AG04449 (cell line): ENCODE measurements at regions not wholly inside any gene's neighbourhood (a gene's known extent, or its start where the extent isn't known, plus 50 kb on each side); places are given as distances from the start of the nearest gene placed in this dataset.
A peak's percentile ranks its signal among the peaks of the same experiment; 100 is the strongest.

Source experiments
- CTCF ChIA-PET: fragments of 350-600 bp; formaldehyde crosslinking; extraction: SDS; loops from one replicate; lab custom pipeline; 2021; ENCODE audit warnings: antibody characterized with exemption; lab: Yijun Ruan, JAX
- POLR2A ChIA-PET: fragments of 400-600, 350-600 bp; formaldehyde crosslinking; extraction: SDS; loops from one replicate; lab custom pipeline; 2020; ENCODE audit warnings: antibody characterized with exemption, inconsistent platforms; lab: Yijun Ruan, JAX
- DNase-seq: peaks from one replicate; pipeline ENCODE4 v3.0.0-alpha.2; 2010; ENCODE audit warnings: low read depth, low spot score
- H3K4me3 ChIP-seq: 2 replicates; pipeline ENCODE4 v1.5.1; 2011; ENCODE audit warnings: low read depth, mild to moderate bottlenecking, control low read depth, low read length
- CTCF ChIP-seq: IDR thresholded peaks from one replicate; pipeline ENCODE4 v1.5.1; 2011; ENCODE audit warnings: mild to moderate bottlenecking, moderate library complexity, low read length, control low read depth, inconsistent platforms; ENCODE audit not compliant: insufficient read depth; ENCODE audit errors: missing control alignments

- TF ChIP-seq CTCF: no peak
- POLR2A ChIA-PET: no interaction called here
- no peak overlapping the region for H3K4me3 ChIP-seq
- no peak for DNase-seq
- CTCF ChIA-PET: no interaction called here
Measured at GRCh38 chr3:16720367-16720940, 115.2 kb upstream of the DAZL start.

DNA sequence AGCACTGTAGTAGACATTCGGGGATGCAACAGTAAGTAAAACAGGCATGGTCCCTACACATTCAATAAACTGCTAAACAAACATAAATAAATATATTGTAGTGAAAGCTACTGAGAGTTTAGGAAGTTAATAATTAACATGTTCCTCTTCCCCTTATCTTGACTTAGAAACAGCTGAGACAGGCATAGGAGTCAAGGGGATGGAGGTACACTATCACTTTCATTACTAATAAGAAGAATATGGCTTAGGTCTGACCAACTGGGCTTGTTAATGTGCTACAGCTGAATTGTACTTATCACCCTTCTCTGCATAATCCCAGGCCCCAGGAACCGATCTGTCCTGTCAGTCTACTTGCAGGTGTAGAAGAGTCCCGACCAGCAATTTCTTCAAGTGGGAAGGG is 116.3 kb upstream of the DAZL start:
- CTCF ChIA-PET: interaction anchor here (1.6 kb wide), 1 partner anchor 20 kb away, joined by 4 read pairs; no protein-coding TSS in a partner anchor
- POLR2A ChIA-PET: no interaction called here
- no peak for TF ChIP-seq CTCF
- DNase-seq: no peak
- no peak overlapping the region for H3K4me3 ChIP-seq

DNA sequence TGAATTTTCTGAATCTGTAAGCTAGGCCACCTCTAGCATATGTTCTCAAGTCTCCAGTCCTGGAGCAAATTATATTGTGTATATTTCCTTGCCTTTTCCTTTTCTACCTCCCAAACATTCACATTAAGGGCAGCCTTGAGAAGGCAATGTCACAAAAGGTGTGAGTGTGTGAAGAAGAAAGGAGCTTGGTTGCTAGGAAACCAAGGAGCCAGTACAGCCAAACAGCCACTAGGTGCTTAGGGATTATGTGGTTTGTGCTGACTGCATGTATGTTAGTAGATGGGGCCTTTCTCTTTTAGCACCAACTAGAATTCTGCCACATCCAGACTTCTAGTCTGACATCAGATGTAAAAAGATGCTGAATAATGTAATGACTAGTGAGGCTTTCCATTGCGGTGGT is 118.8 kb upstream of the DAZL start:
- DNase-seq: no peak
- ChIA-PET POLR2A (no interaction called here), CTCF (interaction anchor here (1.2 kb wide), 1 partner anchor 10 kb away, joined by 3 read pairs; no protein-coding TSS in a partner anchor)
- no peak overlapping the region for H3K4me3 ChIP-seq
- TF ChIP-seq CTCF: no peak

DNA sequence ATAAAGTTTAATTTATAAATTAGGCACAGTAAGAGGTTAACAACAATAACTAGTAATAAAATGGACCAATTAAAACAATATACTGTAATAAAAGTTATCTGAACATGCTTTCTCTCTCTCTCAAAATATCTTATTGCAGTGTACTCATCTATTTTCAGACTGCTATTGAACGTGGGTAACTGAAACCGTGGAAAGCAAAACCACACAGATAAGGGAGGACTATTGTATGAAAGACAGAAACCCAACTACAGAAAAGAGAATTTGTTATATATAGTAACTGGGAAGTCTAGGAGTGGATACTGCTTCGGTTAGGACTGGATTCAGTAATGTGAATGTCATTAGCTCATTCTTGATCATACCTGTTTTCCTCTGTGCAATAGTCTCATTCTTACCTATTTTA is 119.3 kb upstream of the DAZL start:
- DNase-seq: no peak
- ChIA-PET POLR2A (no interaction called here), CTCF (interaction anchor here (1.2 kb wide), 2 partner anchors 10 to 11 kb away, joined by 3 read pairs; no protein-coding TSS in a partner anchor)
- H3K4me3 ChIP-seq: no peak overlapping the region
- no peak for TF ChIP-seq CTCF

GRCh38 chr3:16725972-16726371 is 120.7 kb upstream of the DAZL start:
- no peak for TF ChIP-seq CTCF
- ChIA-PET POLR2A (no interaction called here), CTCF (no interaction called here)
- H3K4me3 ChIP-seq: no peak overlapping the region
- DNase-seq: no peak

DNA sequence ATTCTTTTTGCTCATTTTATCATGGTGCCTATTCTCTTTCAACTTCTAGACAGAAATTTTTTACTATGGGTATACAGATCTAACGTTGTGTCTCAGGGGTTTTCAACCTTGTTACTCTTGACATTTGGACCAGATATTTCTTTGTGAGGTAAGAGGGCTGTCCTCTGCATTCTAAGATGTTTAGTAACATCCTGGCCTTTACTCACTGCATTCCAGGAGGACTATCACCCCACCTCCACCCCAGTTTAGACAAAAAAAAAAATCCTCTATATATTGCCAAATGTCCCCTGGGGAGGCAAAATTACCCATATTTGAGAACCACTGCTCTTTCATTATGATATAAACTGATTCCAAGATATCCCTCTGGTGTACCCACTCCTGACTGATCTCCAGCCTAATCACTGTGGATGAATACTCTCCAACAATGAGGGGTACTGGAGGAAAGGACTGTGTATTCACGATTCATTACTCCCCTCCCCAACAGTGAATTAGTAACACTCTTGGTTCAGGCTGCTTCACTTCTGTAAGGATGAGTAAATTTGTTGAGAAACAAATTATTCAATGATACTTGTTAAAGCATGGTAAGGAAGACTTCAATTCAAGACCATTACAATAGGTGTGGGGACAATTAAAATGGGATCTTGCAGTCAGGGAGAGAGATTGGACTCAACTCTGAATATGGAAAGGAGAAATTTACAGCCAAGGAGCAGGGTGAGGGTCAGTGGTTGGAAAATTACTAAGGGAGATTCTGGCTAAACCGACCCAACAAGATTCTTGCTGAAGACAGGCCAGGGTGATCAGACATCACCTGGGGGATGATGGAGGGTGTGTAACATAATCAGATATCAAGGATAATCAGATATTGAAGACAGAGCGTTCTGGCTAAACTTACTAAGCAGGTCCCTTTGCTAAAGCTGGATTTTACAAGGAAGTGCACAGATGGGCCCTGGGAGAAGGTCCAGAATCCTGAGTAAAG is 123.8 kb upstream of the DAZL start:
- ChIA-PET CTCF (interaction anchor here (1.1 kb wide), 1 partner anchor 13 kb away, joined by 3 read pairs; no protein-coding TSS in a partner anchor), POLR2A (no interaction called here)
- H3K4me3 ChIP-seq: no peak overlapping the region
- peak; percentile 26 for DNase-seq
- TF ChIP-seq CTCF: no peak
